DND-41 (cell line): ENCODE measurements at regions not wholly inside any gene's neighbourhood (a gene's known extent, or its start where the extent isn't known, plus 50 kb on each side); places are given as distances from the start of the nearest gene placed in this dataset.

ENCODE experiments used
- ATAC-seq: fragments of 200-7000 bp; cut with Tn5 transposase; 3 replicates; pipeline ENCODE4 v1.9.1; 2021; ENCODE audit warnings: low read depth; ENCODE audit not compliant: insufficient read depth
- DNase-seq: peaks from one replicate; pipeline ENCODE4 v3.0.0-alpha.2; 2020
- H2AFZ ChIP-seq: 2 replicates; pipeline ENCODE4 v1.6.0; 2012; ENCODE audit warnings: low read depth, low read length
- H3K27ac ChIP-seq: 2 replicates; pipeline ENCODE4 v1.5.1; 2012; ENCODE audit warnings: low read length, inconsistent platforms
- H3K27me3 ChIP-seq: fragments of 200-600 bp; sonication (generic); 2 replicates; pipeline ENCODE4 v1.6.0; 2012; ENCODE audit warnings: low read length, mild to moderate bottlenecking, inconsistent platforms; ENCODE audit not compliant: insufficient read depth, poor library complexity
- H3K36me3 ChIP-seq: 2 replicates; pipeline ENCODE4 v1.5.1; 2012; ENCODE audit warnings: low read length, inconsistent platforms; ENCODE audit not compliant: insufficient read depth
- H3K4me1 ChIP-seq: 2 replicates; pipeline ENCODE4 v1.5.1; 2012; ENCODE audit warnings: mild to moderate bottlenecking, low read length; ENCODE audit not compliant: insufficient read depth
- H3K4me2 ChIP-seq: 2 replicates; pipeline ENCODE4 v1.6.0; 2012; ENCODE audit warnings: mild to moderate bottlenecking, moderate library complexity, low read length, inconsistent platforms; ENCODE audit not compliant: insufficient read depth
- H3K4me3 ChIP-seq, 2 experiments: fragments of 200-600 bp in 1 of 2; shearing (Covaris generic) in 1 of 2; 2 replicates each; pipeline ENCODE4 v1.5.1; 2012 to 2016; ENCODE audit warnings: inconsistent platforms in 2 of 2, low read length in 2 of 2, mild to moderate bottlenecking in 2 of 2, low read depth in 1 of 2, moderate library complexity in 1 of 2
- H3K79me2 ChIP-seq: 2 replicates; pipeline ENCODE4 v1.6.0; 2012; ENCODE audit warnings: low read length, inconsistent platforms; ENCODE audit not compliant: insufficient read depth
- H3K9ac ChIP-seq: 2 replicates; pipeline ENCODE4 v1.6.0; 2012; ENCODE audit warnings: low read depth, mild to moderate bottlenecking, inconsistent platforms, low read length, moderate library complexity
- H3K9me3 ChIP-seq: 2 replicates; pipeline ENCODE4 v1.5.1; 2012; ENCODE audit warnings: low read length, moderate library complexity, mild to moderate bottlenecking, inconsistent platforms; ENCODE audit not compliant: insufficient read depth, severe bottlenecking
- H4K20me1 ChIP-seq: 2 replicates; pipeline ENCODE4 v1.6.0; 2012; ENCODE audit warnings: low read length; ENCODE audit not compliant: insufficient read depth
- CTCF ChIP-seq: IDR thresholded peaks from 2 replicates; pipeline ENCODE4 v1.5.1; 2012; ENCODE audit warnings: borderline replicate concordance, low read length, moderate library complexity, mild to moderate bottlenecking; ENCODE audit not compliant: poor library complexity, severe bottlenecking; ENCODE audit errors: extremely low read depth
- EZH2 ChIP-seq: IDR thresholded peaks from 3 replicates; pipeline ENCODE4 v1.6.1; 2012; ENCODE audit warnings: borderline replicate concordance, low read depth, mild to moderate bottlenecking, moderate library complexity, low read length, inconsistent platforms; ENCODE audit not compliant: severe bottlenecking

GRCh38 chr1:219669556-219669955, 56.7 kb upstream of the ZC3H11B start:
- Histone ChIP-seq H3K79me2 (no peaks in the 10 kb centered on the region), H3K4me3 (no peak overlapping the region), H3K9me3 (no peaks in the 10 kb centered on the region), H3K27ac (no peak overlapping the region), H3K4me2 (no peak overlapping the region), H4K20me1 (no peaks in the 10 kb centered on the region), H3K36me3 (no peaks in the 10 kb centered on the region), H3K4me1 (no peaks in the 10 kb centered on the region), H3K27me3 (no peaks in the 10 kb centered on the region), H2AFZ (no peak overlapping the region), H3K9ac (no peak overlapping the region)
- TF ChIP-seq CTCF (no peak), EZH2 (no peak)
- ATAC-seq (no peak), DNase-seq (no peak)

DNA sequence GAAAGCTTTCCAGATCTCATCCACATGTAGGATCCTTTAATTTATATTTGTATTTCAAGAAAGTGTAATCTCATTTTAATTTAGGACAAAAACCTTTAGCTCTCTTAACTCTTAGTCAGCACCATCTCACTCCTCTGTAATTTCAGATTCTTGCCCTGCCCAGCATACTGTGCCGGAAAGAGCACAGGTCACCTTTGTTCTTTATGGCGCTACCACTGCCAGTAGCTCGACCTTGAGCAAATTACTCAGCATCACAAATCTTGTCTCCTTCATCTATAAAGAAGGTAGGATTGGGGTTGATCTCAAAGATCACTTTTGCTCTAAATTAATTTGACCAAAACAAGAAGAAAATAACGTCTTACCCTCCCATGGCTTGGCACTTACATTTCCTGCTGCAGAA, 56.1 kb upstream of the ZC3H11B start:
- ATAC-seq (no peak), DNase-seq (no peak)
- H3K4me1 ChIP-seq: no peaks in the 10 kb centered on the region
- H4K20me1 ChIP-seq: no peaks in the 10 kb centered on the region
- H3K4me3 ChIP-seq: no peak overlapping the region
- H3K9ac ChIP-seq: no peak overlapping the region
- no peak overlapping the region for H3K4me2 ChIP-seq
- H3K27me3 ChIP-seq: no peaks in the 10 kb centered on the region
- no peaks in the 10 kb centered on the region for H3K36me3 ChIP-seq
- no peak for TF ChIP-seq CTCF
- no peak for TF ChIP-seq EZH2
- no peak overlapping the region for H3K27ac ChIP-seq
- H2AFZ ChIP-seq: no peak overlapping the region
- no peaks in the 10 kb centered on the region for H3K9me3 ChIP-seq
- H3K79me2 ChIP-seq: no peaks in the 10 kb centered on the region

DNA sequence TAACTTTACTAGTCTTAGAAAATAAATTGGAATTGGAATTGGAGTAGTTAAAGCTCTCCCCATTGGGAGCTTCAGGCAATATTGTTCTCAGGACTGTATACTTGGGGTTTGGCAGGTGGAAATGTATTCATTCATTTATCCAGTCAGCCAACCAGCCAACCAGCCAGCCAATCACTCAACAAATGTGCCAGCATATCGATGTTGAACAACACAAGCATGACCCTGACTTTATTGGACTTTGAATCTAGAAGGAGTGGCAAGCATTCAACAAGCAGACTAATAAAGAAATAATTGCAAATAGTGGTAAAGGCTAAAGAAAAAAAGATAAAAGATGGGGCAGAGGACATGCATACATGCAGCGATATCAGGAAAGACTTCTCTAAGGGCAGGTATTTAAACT, 55.5 kb upstream of the ZC3H11B start:
- TF ChIP-seq CTCF (no peak), EZH2 (no peak)
- no peak overlapping the region for H3K4me3 ChIP-seq
- H3K79me2 ChIP-seq: no peaks in the 10 kb centered on the region
- no peak overlapping the region for H3K9ac ChIP-seq
- DNase-seq: no peak
- H4K20me1 ChIP-seq: no peaks in the 10 kb centered on the region
- ATAC-seq: no peak
- no peak overlapping the region for H3K27ac ChIP-seq
- H3K27me3 ChIP-seq: no peaks in the 10 kb centered on the region
- H3K4me2 ChIP-seq: no peak overlapping the region
- no peaks in the 10 kb centered on the region for H3K36me3 ChIP-seq
- no peaks in the 10 kb centered on the region for H3K4me1 ChIP-seq
- H3K9me3 ChIP-seq: no peaks in the 10 kb centered on the region
- H2AFZ ChIP-seq: no peak overlapping the region

- Histone ChIP-seq H3K4me3 (no peak overlapping the region), H3K36me3 (no peaks in the 10 kb centered on the region), H3K27me3 (no peaks in the 10 kb centered on the region), H3K27ac (no peak overlapping the region), H2AFZ (no peak overlapping the region), H4K20me1 (no peaks in the 10 kb centered on the region), H3K9ac (no peak overlapping the region), H3K79me2 (no peaks in the 10 kb centered on the region), H3K9me3 (no peaks in the 10 kb centered on the region), H3K4me2 (no peak overlapping the region), H3K4me1 (no peaks in the 10 kb centered on the region)
- TF ChIP-seq CTCF (no peak), EZH2 (no peak)
- DNase-seq: no peak
- no peak for ATAC-seq
Observed at GRCh38 chr1:219666242-219666641, 53.3 kb upstream of the ZC3H11B start.
